MCF 10A (cell line): ENCODE measurements at regions not wholly inside any gene's neighbourhood (a gene's known extent, or its start where the extent isn't known, plus 50 kb on each side); places are given as distances from the start of the nearest gene placed in this dataset.

ENCODE experiments used
- BruUV-seq: library from RNA; stranded (reverse); fragments of 400-500 nt; replicated peaks from 2 replicates; lab custom pipeline; 2021; lab: Mats Ljungman, UMichigan
- CTCF ChIA-PET: fragments of 300-600 bp; sonication (Branson Sonifier 250); formaldehyde crosslinking; extraction: SDS; loops from one replicate; lab custom pipeline; 2021; ENCODE audit warnings: antibody characterized with exemption, inconsistent platforms; lab: Yijun Ruan, JAX
- POLR2A ChIA-PET: fragments of 300-600, 350-650 bp; sonication (Branson Sonifier 250); formaldehyde crosslinking; extraction: SDS; loops from one replicate; lab custom pipeline; 2020; ENCODE audit warnings: antibody characterized with exemption, inconsistent platforms; lab: Yijun Ruan, JAX
- DNase-seq: peaks from one replicate; pipeline ENCODE4 v3.0.0-alpha.2; 2018; ENCODE audit not compliant: unreplicated experiment
- H3K27ac Mint-ChIP-seq: one replicate; pipeline ENCODE4 v1.8.0; 2022; ENCODE audit warnings: mild to moderate bottlenecking, low read depth, mixed read lengths; ENCODE audit not compliant: unreplicated experiment
- H3K27me3 Mint-ChIP-seq: one replicate; pipeline ENCODE4 v1.8.0; 2022; ENCODE audit warnings: mixed read lengths; ENCODE audit not compliant: insufficient read depth, unreplicated experiment
- H3K36me3 Mint-ChIP-seq: one replicate; pipeline ENCODE4 v1.8.0; 2022; ENCODE audit warnings: mild to moderate bottlenecking, moderate library complexity, mixed read lengths; ENCODE audit not compliant: insufficient read depth, unreplicated experiment
- H3K4me1 Mint-ChIP-seq: one replicate; pipeline ENCODE4 v1.8.0; 2022; ENCODE audit warnings: mixed read lengths; ENCODE audit not compliant: insufficient read depth, unreplicated experiment
- H3K4me3 Mint-ChIP-seq: one replicate; pipeline ENCODE4 v1.8.0; 2022; ENCODE audit warnings: mild to moderate bottlenecking, moderate library complexity, mixed read lengths; ENCODE audit not compliant: unreplicated experiment
- H3K9me3 Mint-ChIP-seq: one replicate; pipeline ENCODE4 v1.8.0; 2022; ENCODE audit warnings: mixed read lengths; ENCODE audit not compliant: unreplicated experiment
- CTCF ChIP-seq: fragments of 200-600 bp; IDR thresholded peaks from one replicate; pipeline ENCODE4 v1.8.0; 2022; ENCODE audit warnings: antibody characterized with exemption, mild to moderate bottlenecking; ENCODE audit not compliant: unreplicated experiment
- intact Hi-C: fragments of 100-400 bp; cut with micrococcal nuclease; formaldehyde crosslinking; loops from 2 replicates; pipeline ENCODE4 v1.14.1; 2022

- no peak for DNase-seq
- TF ChIP-seq CTCF = no peak
- intact Hi-C loops = loop anchor here (2.0 to 10.0 kb wide), 3 partner anchors 72 to 400 kb away; partner anchors contain the start of gene TIMP3
- Mint-ChIP-seq H3K4me1 (peaks cover 9% of the 10 kb centered on the region), H3K27ac (no peak overlapping the region), H3K36me3 (no peaks in the 10 kb centered on the region), H3K4me3 (no peak overlapping the region), H3K9me3 (peaks cover 7% of the 10 kb centered on the region), H3K27me3 (peaks cover 43% of the 10 kb centered on the region)
- BruUV-seq = no TSS peak
- CTCF ChIA-PET = interaction anchor here (0.5 to 6.0 kb wide), 53 partner anchors 7 to 1065 kb away, joined by 3 to 101 read pairs (median 4); partner anchors contain the start of gene SYN3
- POLR2A ChIA-PET = interaction anchor here (1.9 kb wide), 1 partner anchor 184 kb away, joined by 11 read pairs; no protein-coding TSS in a partner anchor
Measured at GRCh38 chr22:33202455-33202854, 144.3 kb upstream of the SYN3 start.

GRCh38 chr22:33194529-33195077, 136.4 kb upstream of the SYN3 start:
- POLR2A ChIA-PET = no interaction called here
- BruUV-seq = no TSS peak
- no peaks in the 10 kb centered on the region for H3K27me3 Mint-ChIP-seq
- no peak overlapping the region for H3K27ac Mint-ChIP-seq
- no peaks in the 10 kb centered on the region for H3K4me1 Mint-ChIP-seq
- H3K4me3 Mint-ChIP-seq = no peak overlapping the region
- CTCF ChIA-PET = interaction anchor here (0.5 to 3.5 kb wide), 3 partner anchors 9 to 828 kb away, joined by 3 to 21 read pairs (median 5); no protein-coding TSS in a partner anchor
- H3K36me3 Mint-ChIP-seq = no peaks in the 10 kb centered on the region
- no peak for TF ChIP-seq CTCF
- DNase-seq = no peak
- intact Hi-C loops = no loop called here
- peaks cover 7% of the 10 kb centered on the region for H3K9me3 Mint-ChIP-seq

GRCh38 chr22:33192156-33192555, 134.0 kb upstream of the SYN3 start:
- H3K27ac Mint-ChIP-seq = no peak overlapping the region
- intact Hi-C loops = no loop called here

More at GRCh38 chr22:33192156-33192555, 134.0 kb upstream of the SYN3 start:
- CTCF ChIA-PET = interaction anchor here (3.5 kb wide), 1 partner anchor 11 kb away, joined by 21 read pairs; no protein-coding TSS in a partner anchor
- no peaks in the 10 kb centered on the region for H3K27me3 Mint-ChIP-seq
- DNase-seq = no peak
- H3K4me1 Mint-ChIP-seq = no peaks in the 10 kb centered on the region
- no peak overlapping the region for H3K4me3 Mint-ChIP-seq
- H3K36me3 Mint-ChIP-seq = no peaks in the 10 kb centered on the region
- H3K9me3 Mint-ChIP-seq = no peaks in the 10 kb centered on the region
- POLR2A ChIA-PET = no interaction called here
- BruUV-seq = no TSS peak
- no peak for TF ChIP-seq CTCF
